Psoas muscle (tissue), 7 donors: ENCODE measurements at regions not wholly inside any gene's neighbourhood (a gene's known extent, or its start where the extent isn't known, plus 50 kb on each side); places are given as distances from the start of the nearest gene placed in this dataset.

ENCODE experiments used
- ATAC-seq, 4 donors: fragments of 200-7000 bp; cut with Tn5 transposase; one replicate each; pipeline ENCODE4 v1.9.1; 2020; ENCODE audit warnings: moderate library complexity in 3 of 4, mild to moderate bottlenecking in 2 of 4
- DNase-seq, 2 donors: peaks; one replicate each; pipeline ENCODE4 v3.0.0-alpha.2; 2020
- H3K27ac ChIP-seq: fragments of 200-600 bp; one replicate; pipeline ENCODE4 v1.8.0; 2022
- H3K27me3 ChIP-seq, 3 donors: fragments of 200-600 bp in 1 of 3; one replicate each; pipeline versions ENCODE4 v1.6.1 to v1.8.0; 2013 to 2022; ENCODE audit warnings: low read length in 2 of 3, mild to moderate bottlenecking in 2 of 3, moderate library complexity in 1 of 3; ENCODE audit not compliant: insufficient read depth in 3 of 3
- H3K36me3 ChIP-seq, 2 donors: fragments of 200-600 bp in 1 of 2; one replicate each; pipeline versions ENCODE4 v1.6.1 to v1.8.0; 2013 to 2022; ENCODE audit warnings: low read depth in 1 of 2, mild to moderate bottlenecking in 1 of 2, moderate library complexity in 1 of 2; ENCODE audit not compliant: insufficient read depth in 1 of 2
- H3K4me1 ChIP-seq: fragments of 200-600 bp; one replicate; pipeline ENCODE4 v1.8.0; 2022
- H3K4me3 ChIP-seq: fragments of 200-600 bp; one replicate; pipeline ENCODE4 v1.8.0; 2022; ENCODE audit warnings: mild to moderate bottlenecking
- H3K9me3 ChIP-seq: fragments of 200-600 bp; one replicate; pipeline ENCODE4 v1.8.0; 2022
- CTCF ChIP-seq: fragments of 200-600 bp; IDR thresholded peaks from one replicate; pipeline ENCODE4 v1.8.0; 2022; ENCODE audit warnings: antibody characterized with exemption
- WGBS, 3 donors: extraction: QIAGEN DNeasy Blood & Tissue Kit; methylation state at CpG; one replicate each; pipeline versions ENCODE4 v1.1.6 to v1.1.7; 2013; 5-methylcytosine and 5-hydroxymethylcytosine counted together
- intact Hi-C, 2 donors: fragments of 100-400 bp; cut with DNase I; formaldehyde crosslinking; loops; one replicate each; pipeline versions ENCODE4 v1.11.0 to v1.14.2; 2022
- donor health status: healthy with polysubstance abuse.
- donor health status: DM: no; HTN: no; CAD: no; lungs with moderate emphysema.
- donor health status: Bipolar disorder and iron deficiency.
- donor health status: healthy.
- donor health status: DM: yes; HTN: yes; CAD: no.
- donor health status: DM: no; HTN: no; CAD: no.
- donor health status: DM: yes; HTN: yes; CAD: no.

- no peak overlapping the region for H3K4me3 ChIP-seq
- H3K27me3 ChIP-seq: no peaks in the 10 kb centered on the region
- DNase-seq (no peak), ATAC-seq (no peak)
- H3K9me3 ChIP-seq: no peaks in the 10 kb centered on the region
- TF ChIP-seq CTCF: no peak
- intact Hi-C loops: no loop called here
- H3K36me3 ChIP-seq: no peaks in the 10 kb centered on the region
- no peak overlapping the region for H3K27ac ChIP-seq
- no peaks in the 10 kb centered on the region for H3K4me1 ChIP-seq
Observed at GRCh38 chr3:159057621-159058020, 255.8 kb downstream of the MFSD1 start.

- Histone ChIP-seq H3K27ac (no peak overlapping the region), H3K4me3 (no peak overlapping the region), H3K27me3 (no peaks in the 10 kb centered on the region), H3K9me3 (no peaks in the 10 kb centered on the region), H3K4me1 (no peaks in the 10 kb centered on the region), H3K36me3 (no peaks in the 10 kb centered on the region)
- ATAC-seq: no peak
- no peak for DNase-seq
- intact Hi-C loops: no loop called here
- no peak for TF ChIP-seq CTCF
- 75 to 82% (median 79%) methylated on average over 3 of the region's 3 CpGs for WGBS, 3 donors
Observed at GRCh38 chr3:159058859-159059258, 257.0 kb downstream of the MFSD1 start.

- Histone ChIP-seq H3K27me3 (no peaks in the 10 kb centered on the region), H3K9me3 (no peaks in the 10 kb centered on the region), H3K4me3 (no peak overlapping the region), H3K4me1 (no peaks in the 10 kb centered on the region), H3K36me3 (no peaks in the 10 kb centered on the region), H3K27ac (no peak overlapping the region)
- ATAC-seq: no peak
- WGBS, 3 donors: 70 to 90% (median 79%) methylated on average over 2 of the region's 2 CpGs
- no peak for DNase-seq
- no peak for TF ChIP-seq CTCF
- intact Hi-C loops: no loop called here
Observed at GRCh38 chr3:159059395-159059794, 257.5 kb downstream of the MFSD1 start.

- no peak for ATAC-seq
- intact Hi-C loops: no loop called here
Observed at GRCh38 chr3:159062734-159063410, 261.0 kb downstream of the MFSD1 start.

More at GRCh38 chr3:159062734-159063410, 261.0 kb downstream of the MFSD1 start:
- 86% methylated on average over 6 of the region's 6 CpGs for WGBS, 3 donors
- Histone ChIP-seq H3K36me3 (no peaks in the 10 kb centered on the region), H3K27ac (no peak overlapping the region), H3K9me3 (no peaks in the 10 kb centered on the region), H3K4me3 (no peak overlapping the region), H3K4me1 (no peaks in the 10 kb centered on the region), H3K27me3 (peaks cover 0 to 2% (median 0%) of the 10 kb centered on the region in 3 donors)
- no peak for TF ChIP-seq CTCF
- no peak for DNase-seq
